ENCODE measurements at regions not wholly inside any gene's neighbourhood (a gene's known extent, or its start where the extent isn't known, plus 50 kb on each side); places are given as distances from the start of the nearest gene placed in this dataset.

GRCh38 chr6:21971541-21971940, 325.3 kb downstream of the PRL start:
- H3K4ac ChIP-seq (ENCODE audit: low read depth in 1 of 2, low read length in 2 of 2) = no peak overlapping the region

GRCh38 chr6:21972516-21972915, 324.3 kb downstream of the PRL start:
- Histone ChIP-seq H3K9ac (ENCODE audit: low read length) (no peak overlapping the region), H2BK120ac (ENCODE audit: low read depth, low read length) (no peak overlapping the region), H2AK5ac (ENCODE audit: low read length, severe bottlenecking) (no peak overlapping the region), H3K79me1 (replicated peaks; ENCODE audit: low read length, poor library complexity, severe bottlenecking) (no peaks in the 10 kb centered on the region), H3K27ac (ENCODE audit: low read length, poor library complexity, severe bottlenecking) (no peak overlapping the region), H3K4me1 (ENCODE audit: control insufficient read depth, insufficient read depth, low read depth, low read length) (no peaks in the 10 kb centered on the region), H4K91ac (ENCODE audit: low read length) (no peak overlapping the region), H3K14ac (ENCODE audit: low read length in 2 of 2) (no peak overlapping the region), H3K27me3 (ENCODE audit: control insufficient read depth in 1 of 2, insufficient read depth in 1 of 2, low read length in 2 of 2) (no peaks in the 10 kb centered on the region), H3K23ac (ENCODE audit: low read length in 2 of 2) (no peak overlapping the region), H4K8ac (ENCODE audit: low read length) (no peak overlapping the region), H3K4me3 (ENCODE audit: insufficient read depth in 1 of 2, low read depth in 1 of 2, low read length in 2 of 2) (no peak overlapping the region), H2AFZ (ENCODE audit: low read depth, low read length) (no peak overlapping the region), H3K36me3 (ENCODE audit: control insufficient read depth in 1 of 2, insufficient read depth in 2 of 2, low read depth in 1 of 2, low read length in 2 of 2) (no peaks in the 10 kb centered on the region), H3K18ac (ENCODE audit: low read depth in 1 of 2, low read length in 2 of 2) (no peak overlapping the region), H3K4ac (ENCODE audit: low read depth in 1 of 2, low read length in 2 of 2) (no peak overlapping the region), H2BK15ac (ENCODE audit: low read depth, poor library complexity, severe bottlenecking) (no peak overlapping the region), H3K4me2 (ENCODE audit: low read length, poor library complexity, severe bottlenecking) (no peak overlapping the region), H2BK5ac (ENCODE audit: low read depth, low read length, poor library complexity, severe bottlenecking) (no peak overlapping the region), H2BK12ac (ENCODE audit: low read length in 2 of 2) (no peak overlapping the region), H3K9me3 (ENCODE audit: control insufficient read depth, low read length) (peaks cover 5% of the 10 kb centered on the region)
- 93% methylated on average over 4 of the region's 5 CpGs for WGBS
- DNase-seq = no peak

More at GRCh38 chr6:21971541-21971940, 325.3 kb downstream of the PRL start:
- no peak overlapping the region for H2AK5ac ChIP-seq (ENCODE audit: low read length, severe bottlenecking)
- no peaks in the 10 kb centered on the region for H3K79me1 ChIP-seq (replicated peaks; ENCODE audit: low read length, poor library complexity, severe bottlenecking)
- H2BK5ac ChIP-seq (ENCODE audit: low read depth, low read length, poor library complexity, severe bottlenecking) = no peak overlapping the region
- H3K9ac ChIP-seq (ENCODE audit: low read length) = no peak overlapping the region
- no peak overlapping the region for H4K91ac ChIP-seq (ENCODE audit: low read length)
- peaks cover 5% of the 10 kb centered on the region for H3K9me3 ChIP-seq (ENCODE audit: control insufficient read depth, low read length)
- H3K4me3 ChIP-seq (ENCODE audit: insufficient read depth in 1 of 2, low read depth in 1 of 2, low read length in 2 of 2) = no peak overlapping the region
- H4K8ac ChIP-seq (ENCODE audit: low read length) = no peak overlapping the region
- H3K36me3 ChIP-seq (ENCODE audit: control insufficient read depth in 1 of 2, insufficient read depth in 2 of 2, low read depth in 1 of 2, low read length in 2 of 2) = no peaks in the 10 kb centered on the region
- no peak overlapping the region for H3K27ac ChIP-seq (ENCODE audit: low read length, poor library complexity, severe bottlenecking)
- H3K14ac ChIP-seq (ENCODE audit: low read length in 2 of 2) = no peak overlapping the region
- no peaks in the 10 kb centered on the region for H3K4me1 ChIP-seq (ENCODE audit: control insufficient read depth, insufficient read depth, low read depth, low read length)
- H3K4me2 ChIP-seq (ENCODE audit: low read length, poor library complexity, severe bottlenecking) = no peak overlapping the region
- no peak overlapping the region for H2AFZ ChIP-seq (ENCODE audit: low read depth, low read length)
- no peak overlapping the region for H2BK120ac ChIP-seq (ENCODE audit: low read depth, low read length)
- H3K23ac ChIP-seq (ENCODE audit: low read length in 2 of 2) = no peak overlapping the region
- H2BK15ac ChIP-seq (ENCODE audit: low read depth, poor library complexity, severe bottlenecking) = no peak overlapping the region
- WGBS = 89% methylated on average over 1 of the region's 1 CpG
- no peak overlapping the region for H3K18ac ChIP-seq (ENCODE audit: low read depth in 1 of 2, low read length in 2 of 2)
- H2BK12ac ChIP-seq (ENCODE audit: low read length in 2 of 2) = no peak overlapping the region
- H3K27me3 ChIP-seq (ENCODE audit: control insufficient read depth in 1 of 2, insufficient read depth in 1 of 2, low read length in 2 of 2) = no peaks in the 10 kb centered on the region
- DNase-seq = no peak

GRCh38 chr6:21977346-21977745, 319.5 kb downstream of the PRL start:
- H2AK5ac ChIP-seq (ENCODE audit: low read length, severe bottlenecking) = no peak overlapping the region
- no peaks in the 10 kb centered on the region for H3K27me3 ChIP-seq (ENCODE audit: control insufficient read depth in 1 of 2, insufficient read depth in 1 of 2, low read length in 2 of 2)
- no peak overlapping the region for H3K4ac ChIP-seq (ENCODE audit: low read depth in 1 of 2, low read length in 2 of 2)
- peaks cover 11% of the 10 kb centered on the region for H3K9me3 ChIP-seq (ENCODE audit: control insufficient read depth, low read length)
- no peaks in the 10 kb centered on the region for H3K79me1 ChIP-seq (replicated peaks; ENCODE audit: low read length, poor library complexity, severe bottlenecking)
- H4K91ac ChIP-seq (ENCODE audit: low read length) = no peak overlapping the region
- no peak overlapping the region for H3K4me3 ChIP-seq (ENCODE audit: insufficient read depth in 1 of 2, low read depth in 1 of 2, low read length in 2 of 2)
- no peak overlapping the region for H3K14ac ChIP-seq (ENCODE audit: low read length in 2 of 2)
- H3K9ac ChIP-seq (ENCODE audit: low read length) = no peak overlapping the region
- H3K4me2 ChIP-seq (ENCODE audit: low read length, poor library complexity, severe bottlenecking) = no peak overlapping the region
- H2BK120ac ChIP-seq (ENCODE audit: low read depth, low read length) = no peak overlapping the region
- no peak for DNase-seq
- no peak overlapping the region for H2BK5ac ChIP-seq (ENCODE audit: low read depth, low read length, poor library complexity, severe bottlenecking)
- no peak overlapping the region for H2AFZ ChIP-seq (ENCODE audit: low read depth, low read length)
- WGBS = no CpG with 5 or more reads among the region's 1 CpG
- no peaks in the 10 kb centered on the region for H3K36me3 ChIP-seq (ENCODE audit: control insufficient read depth in 1 of 2, insufficient read depth in 2 of 2, low read depth in 1 of 2, low read length in 2 of 2)
- H4K8ac ChIP-seq (ENCODE audit: low read length) = no peak overlapping the region
- no peak overlapping the region for H2BK12ac ChIP-seq (ENCODE audit: low read length in 2 of 2)
- no peak overlapping the region for H3K23ac ChIP-seq (ENCODE audit: low read length in 2 of 2)
- H3K27ac ChIP-seq (ENCODE audit: low read length, poor library complexity, severe bottlenecking) = no peak overlapping the region
- no peaks in the 10 kb centered on the region for H3K4me1 ChIP-seq (ENCODE audit: control insufficient read depth, insufficient read depth, low read depth, low read length)
- H3K18ac ChIP-seq (ENCODE audit: low read depth in 1 of 2, low read length in 2 of 2) = no peak overlapping the region
- H2BK15ac ChIP-seq (ENCODE audit: low read depth, poor library complexity, severe bottlenecking) = no peak overlapping the region

GRCh38 chr6:21981235-21981833, 315.5 kb downstream of the PRL start:
- H3K4me2 ChIP-seq (ENCODE audit: low read length, poor library complexity, severe bottlenecking) = no peak overlapping the region
- no peak overlapping the region for H3K14ac ChIP-seq (ENCODE audit: low read length in 2 of 2)
- no peaks in the 10 kb centered on the region for H3K79me1 ChIP-seq (replicated peaks; ENCODE audit: low read length, poor library complexity, severe bottlenecking)
- WGBS = 58% methylated on average over 1 of the region's 1 CpG
- no peaks in the 10 kb centered on the region for H3K36me3 ChIP-seq (ENCODE audit: control insufficient read depth in 1 of 2, insufficient read depth in 2 of 2, low read depth in 1 of 2, low read length in 2 of 2)
- H3K4me1 ChIP-seq (ENCODE audit: control insufficient read depth, insufficient read depth, low read depth, low read length) = no peaks in the 10 kb centered on the region
- H3K23ac ChIP-seq (ENCODE audit: low read length in 2 of 2) = no peak overlapping the region
- H3K9ac ChIP-seq (ENCODE audit: low read length) = no peak overlapping the region
- no peak overlapping the region for H2BK5ac ChIP-seq (ENCODE audit: low read depth, low read length, poor library complexity, severe bottlenecking)
- H2AK5ac ChIP-seq (ENCODE audit: low read length, severe bottlenecking) = no peak overlapping the region
- no peak overlapping the region for H2BK120ac ChIP-seq (ENCODE audit: low read depth, low read length)
- no peak overlapping the region for H2BK15ac ChIP-seq (ENCODE audit: low read depth, poor library complexity, severe bottlenecking)
- no peak overlapping the region for H4K91ac ChIP-seq (ENCODE audit: low read length)
- no peak for DNase-seq
- no peak overlapping the region for H3K18ac ChIP-seq (ENCODE audit: low read depth in 1 of 2, low read length in 2 of 2)
- no peak overlapping the region for H3K4me3 ChIP-seq (ENCODE audit: insufficient read depth in 1 of 2, low read depth in 1 of 2, low read length in 2 of 2)
- no peak overlapping the region for H4K8ac ChIP-seq (ENCODE audit: low read length)
- H3K4ac ChIP-seq (ENCODE audit: low read depth in 1 of 2, low read length in 2 of 2) = no peak overlapping the region
- no peak overlapping the region for H2BK12ac ChIP-seq (ENCODE audit: low read length in 2 of 2)
- H3K27ac ChIP-seq (ENCODE audit: low read length, poor library complexity, severe bottlenecking) = no peak overlapping the region
- no peak overlapping the region for H2AFZ ChIP-seq (ENCODE audit: low read depth, low read length)
- H3K27me3 ChIP-seq (ENCODE audit: control insufficient read depth in 1 of 2, insufficient read depth in 1 of 2, low read length in 2 of 2) = no peaks in the 10 kb centered on the region
- peaks cover 7% of the 10 kb centered on the region for H3K9me3 ChIP-seq (ENCODE audit: control insufficient read depth, low read length)

All from mesenchymal stem cell (in vitro differentiated cells and primary cell).